K562 (cell line): ENCODE measurements at regions not wholly inside any gene's neighbourhood (a gene's known extent, or its start where the extent isn't known, plus 50 kb on each side); places are given as distances from the start of the nearest gene placed in this dataset.

Source experiments
- ATAC-seq: fragments of 200-7000 bp; cut with Tn5 transposase; 3 replicates; pipeline ENCODE4 v1.9.1; 2020; ENCODE audit warnings: moderate library complexity
- BruUV-seq: library from RNA; stranded (reverse); fragments of 400-500 nt; replicated peaks from 2 replicates; lab custom pipeline; 2021; lab: Mats Ljungman, UMichigan
- CTCF ChIA-PET: fragments of 300-600 bp; formaldehyde crosslinking; extraction: SDS; loops from one replicate; lab custom pipeline; 2021; ENCODE audit warnings: low intra/inter-chr PET ratio; lab: Yijun Ruan, JAX
- POLR2A ChIA-PET: fragments of 300-600, 350-650 bp; sonication (Branson Sonifier 250); formaldehyde crosslinking; extraction: SDS; loops from one replicate; lab custom pipeline; 2021; ENCODE audit warnings: antibody characterized with exemption, inconsistent platforms; lab: Yijun Ruan, JAX
- DNase-seq, 4 experiments: peaks; one replicate each; pipeline versions ENCODE4 v3.0.0 to v3.0.0-alpha.2; 2011 to 2018; ENCODE audit warnings: low spot score in 3 of 4, mixed read lengths in 3 of 4; ENCODE audit errors: extremely low read depth in 1 of 4
- FAIRE-seq: peaks from 2 replicates; lab custom pipeline; 2011; peaks lifted over from hg19 to GRCh38; lab: Jason Lieb, UNC
- H2AFZ ChIP-seq: 2 replicates; pipeline ENCODE4 v1.6.0; 2011; ENCODE audit warnings: low read depth, low read length, control low read depth, inconsistent platforms
- H3K27ac ChIP-seq: fragments of 200-600 bp; 3 replicates; pipeline ENCODE4 v1.8.0; 2011; ENCODE audit warnings: low read depth, mild to moderate bottlenecking, control low read depth, inconsistent platforms, low read length, moderate library complexity, mixed read lengths; ENCODE audit errors: extremely low read depth
- H3K27me3 ChIP-seq, 2 experiments: fragments of 300-600 bp in 1 of 2; 2 replicates in 1 of 2; 3 replicates in 1 of 2; pipeline versions ENCODE4 v1.6.0 to v1.8.0; 2011; ENCODE audit warnings: inconsistent platforms in 2 of 2, low read length in 2 of 2, mild to moderate bottlenecking in 1 of 2, mixed read lengths in 1 of 2, moderate library complexity in 1 of 2; ENCODE audit not compliant: control insufficient read depth in 2 of 2, insufficient read depth in 2 of 2
- H3K36me3 ChIP-seq: fragments of 300-600 bp; 3 replicates; pipeline ENCODE4 v1.8.0; 2011; ENCODE audit warnings: mild to moderate bottlenecking, low read length, inconsistent platforms; ENCODE audit not compliant: control insufficient read depth, insufficient read depth
- H3K4me1 ChIP-seq, 2 experiments: fragments of 200-600 bp in 1 of 2; replicated peaks in 1 of 2; 2 replicates in 1 of 2; 3 replicates in 1 of 2; pipeline versions ENCODE4 v1.5.1 to v1.8.0; 2011; ENCODE audit warnings: inconsistent platforms in 2 of 2, low read length in 2 of 2, mild to moderate bottlenecking in 1 of 2, mixed read lengths in 1 of 2, moderate library complexity in 1 of 2; ENCODE audit not compliant: control insufficient read depth in 2 of 2, insufficient read depth in 2 of 2
- H3K4me2 ChIP-seq: 2 replicates; pipeline ENCODE4 v1.6.1; 2011; ENCODE audit warnings: low read length, control low read depth, inconsistent platforms, mixed read lengths; ENCODE audit not compliant: insufficient read depth
- H3K4me3 ChIP-seq: fragments of 200-600 bp; sonication (generic), shearing (Covaris generic); 2 replicates; pipeline ENCODE4 v1.5.1; 2016; ENCODE audit warnings: control low read depth, inconsistent platforms
- H3K79me2 ChIP-seq: fragments of 200-600 bp; 3 replicates; pipeline ENCODE4 v1.8.0; 2011; ENCODE audit warnings: low read length, inconsistent platforms; ENCODE audit not compliant: control insufficient read depth, insufficient read depth
- H3K9ac ChIP-seq, 2 experiments: 2 replicates each; pipeline versions ENCODE4 v1.6.0 to v1.6.1; 2011; ENCODE audit warnings: low read depth in 2 of 2, low read length in 2 of 2, control low read depth in 1 of 2, inconsistent platforms in 1 of 2, mild to moderate bottlenecking in 1 of 2, mixed read lengths in 1 of 2; ENCODE audit not compliant: insufficient read depth in 1 of 2
- H3K9me1 ChIP-seq: one replicate; pipeline ENCODE4 v1.6.0; 2011; ENCODE audit warnings: inconsistent platforms, mild to moderate bottlenecking, low read length, moderate library complexity; ENCODE audit not compliant: control insufficient read depth, insufficient read depth
- H3K9me3 ChIP-seq: replicated peaks from 2 replicates; pipeline ENCODE4 v1.5.1; 2011; ENCODE audit warnings: low read depth, low read length, inconsistent platforms; ENCODE audit not compliant: control insufficient read depth, insufficient read depth
- H4K20me1 ChIP-seq: replicated peaks from 2 replicates; pipeline ENCODE4 v1.6.1; 2011; ENCODE audit warnings: low read length, inconsistent platforms, mixed read lengths; ENCODE audit not compliant: control insufficient read depth, insufficient read depth
- BRD9 ChIP-seq: fragments of 450-650 bp; IDR thresholded peaks from 2 replicates; pipeline ENCODE4 v1.6.1; 2018; ENCODE audit warnings: low read depth; ENCODE audit not compliant: partially characterized antibody
- CCNT2 ChIP-seq: IDR thresholded peaks from 2 replicates; pipeline ENCODE4 v1.6.1; 2011; ENCODE audit warnings: borderline replicate concordance, low read depth, mild to moderate bottlenecking, moderate library complexity, mixed read lengths, low read length; ENCODE audit not compliant: insufficient read length; ENCODE audit errors: extremely low read depth
- DNMT1 ChIP-seq: fragments of 450-650 bp; IDR thresholded peaks from 2 replicates; pipeline ENCODE4 v1.6.1; 2016; ENCODE audit warnings: antibody characterized with exemption, mild to moderate bottlenecking
- ELF1 ChIP-seq: fragments of 200-800 bp; sonication (Bioruptor generic); IDR thresholded peaks from 2 replicates; pipeline ENCODE4 v1.6.1; 2016; ENCODE audit warnings: missing genetic modification characterization, missing compliant biosample characterization
- FOS ChIP-seq: IDR thresholded peaks from 3 replicates; pipeline ENCODE4 v1.6.1; 2011; ENCODE audit not compliant: insufficient read length; ENCODE audit errors: extremely low read depth
- FOSL1 ChIP-seq: fragments of 200-800 bp; sonication (Bioruptor generic); conservative IDR thresholded peaks from 2 replicates; pipeline ENCODE4 v1.6.1; 2016; ENCODE audit warnings: missing genetic modification characterization, missing compliant biosample characterization
- HDGF ChIP-seq: fragments of 450-650 bp; IDR thresholded peaks from 2 replicates; pipeline ENCODE4 v1.6.1; 2016
- HIVEP1 ChIP-seq: fragments of 250-450 bp; sonication (Bioruptor Pico); IDR thresholded peaks from 2 replicates; pipeline ENCODE4 v1.4.0; 2020; ENCODE audit warnings: mild to moderate bottlenecking
- HNRNPK ChIP-seq: fragments of 200-400 bp; formaldehyde crosslinking; IDR thresholded peaks from one replicate; pipeline ENCODE4 v1.6.1; 2018; ENCODE audit warnings: mild to moderate bottlenecking, low read depth, low read length; ENCODE audit not compliant: poor library complexity, severe bottlenecking
- MEF2D ChIP-seq: conservative IDR thresholded peaks from 2 replicates; pipeline ENCODE4 v1.6.1; 2016; ENCODE audit warnings: low read depth, missing genetic modification characterization, missing compliant biosample characterization
- NCOA2 ChIP-seq, 2 experiments: fragments of 450-650 bp; IDR thresholded peaks; 2 replicates each; pipeline ENCODE4 v1.6.1; 2018; ENCODE audit warnings: mild to moderate bottlenecking in 2 of 2, moderate library complexity in 1 of 2; ENCODE audit not compliant: partially characterized antibody in 2 of 2
- POLR2AphosphoS5 ChIP-seq: IDR thresholded peaks from 2 replicates; pipeline ENCODE4 v1.6.1; 2011; ENCODE audit warnings: mild to moderate bottlenecking, low read depth, low read length, moderate library complexity; ENCODE audit not compliant: control insufficient read depth, insufficient read depth
- SNRNP70 ChIP-seq: fragments of 200-400 bp; formaldehyde crosslinking; optimal IDR thresholded peaks from 2 replicates; pipeline ENCODE3; 2017; ENCODE audit warnings: low read depth, low read length
- TAF9B ChIP-seq: fragments of 450-650 bp; IDR thresholded peaks from 2 replicates; pipeline ENCODE4 v1.6.1; 2018; ENCODE audit warnings: mild to moderate bottlenecking; ENCODE audit not compliant: partially characterized antibody
- ZFP30 ChIP-seq: fragments of 250-450 bp; sonication (Bioruptor Pico); IDR thresholded peaks from 2 replicates; pipeline ENCODE4 v1.8.0; 2022; ENCODE audit warnings: moderate library complexity, mild to moderate bottlenecking, inconsistent platforms, borderline replicate concordance
- ZNF445 ChIP-seq: fragments of 250-450 bp; sonication (Bioruptor Pico); IDR thresholded peaks from 2 replicates; pipeline ENCODE4 v1.4.0; 2020; ENCODE audit warnings: low read depth, mild to moderate bottlenecking, moderate library complexity
- ZSCAN32 ChIP-seq: fragments of 450-650 bp; formaldehyde crosslinking; IDR thresholded peaks from 2 replicates; pipeline ENCODE4 v1.4.0; 2020; ENCODE audit warnings: mild to moderate bottlenecking, moderate library complexity
- WGBS: fragments of 100-300 bp; shearing (Covaris generic); methylation state at CpG from one replicate; pipeline ENCODE4 v1.1.6; 2016; ENCODE audit warnings: low coverage, mixed read lengths; ENCODE audit not compliant: insufficient coverage; ENCODE audit errors: missing lambda C conversion rate; 5-methylcytosine and 5-hydroxymethylcytosine counted together
- in situ Hi-C: fragments of 300-500 bp; cut with MboI; formaldehyde crosslinking; loops from 4 replicates; pipeline ENCODE4 v1.15.0; 2018; ENCODE audit warnings: inconsistent platforms, mixed read lengths
- intact Hi-C: fragments of 100-400 bp; cut with micrococcal nuclease; formaldehyde crosslinking; loops from 2 replicates; pipeline ENCODE4 v1.14.2; 2022
- TF ChIP-seq, protein P1 (sequence below), 2 experiments: fragments of 450-650 bp in 1 of 2; IDR thresholded peaks; 2 replicates each; pipeline ENCODE4 v1.6.1; 2011 to 2017; ENCODE audit warnings: low read depth in 2 of 2, antibody characterized with exemption in 1 of 2, borderline replicate concordance in 1 of 2, low read length in 1 of 2, mild to moderate bottlenecking in 1 of 2, mixed read lengths in 1 of 2; ENCODE audit not compliant: control insufficient read depth in 1 of 2
- TF ChIP-seq, protein P2 (sequence below): fragments of 450-650 bp; formaldehyde crosslinking; IDR thresholded peaks from 2 replicates; pipeline ENCODE4 v1.4.0; 2020; ENCODE audit warnings: mild to moderate bottlenecking, mixed read lengths

DNA sequence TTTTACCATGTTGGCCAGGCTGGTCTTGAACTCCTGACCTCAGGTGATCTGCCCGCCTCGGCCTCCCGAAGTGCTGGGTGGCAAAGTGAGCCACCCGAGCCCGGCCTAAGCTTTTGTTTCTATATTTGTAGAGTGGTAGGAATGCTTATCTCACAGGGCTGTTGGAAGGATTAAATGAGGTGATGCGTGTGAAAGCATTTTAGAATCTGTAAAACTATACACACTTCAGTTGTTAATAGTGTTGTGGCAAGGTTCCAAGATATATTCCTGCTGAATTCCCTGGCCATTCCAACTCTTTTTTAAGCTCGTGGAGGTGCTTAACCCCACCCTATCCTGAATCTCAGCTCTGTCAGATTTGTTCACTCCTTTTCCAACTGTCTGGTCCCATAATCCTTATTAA, 89.9 kb upstream of the AKIRIN2 start:
- Histone ChIP-seq H3K4me2 (no peak overlapping the region), H3K9me3 (no peaks in the 10 kb centered on the region), H3K79me2 (no peaks in the 10 kb centered on the region), H3K36me3 (no peaks in the 10 kb centered on the region), H3K4me3 (no peak overlapping the region), H4K20me1 (no peaks in the 10 kb centered on the region), H3K9me1 (no peaks in the 10 kb centered on the region), H3K9ac (no peak overlapping the region), H3K27me3 (peaks cover 26 to 32% of the 10 kb centered on the region in 2 experiments), H3K27ac (no peak overlapping the region), H3K4me1 (no peaks in the 10 kb centered on the region), H2AFZ (no peak overlapping the region)
- ChIA-PET CTCF (no interaction called here), POLR2A (interaction anchor here (1.1 to 1.2 kb wide), 2 partner anchors 14 to 69 kb away, joined by 3 read pairs; no protein-coding TSS in a partner anchor)
- FAIRE-seq = no peak
- no peak for ATAC-seq
- intact Hi-C loops (loop anchor here (10.0 kb wide), 1 partner anchor 307 kb away; no protein-coding TSS in a partner anchor), in situ Hi-C loops (no loop called here)
- 14% methylated on average over 7 of the region's 7 CpGs for WGBS
- DNase-seq = no peak
- no TSS peak for BruUV-seq
- TF ChIP-seq POLR2AphosphoS5 = no peak
- TF ChIP-seq FOS = no peak
- no peak for TF ChIP-seq MEF2D
- TF ChIP-seq TAF9B = no peak
- no peak for TF ChIP-seq ELF1 (tag)
- TF ChIP-seq, protein P1, sequence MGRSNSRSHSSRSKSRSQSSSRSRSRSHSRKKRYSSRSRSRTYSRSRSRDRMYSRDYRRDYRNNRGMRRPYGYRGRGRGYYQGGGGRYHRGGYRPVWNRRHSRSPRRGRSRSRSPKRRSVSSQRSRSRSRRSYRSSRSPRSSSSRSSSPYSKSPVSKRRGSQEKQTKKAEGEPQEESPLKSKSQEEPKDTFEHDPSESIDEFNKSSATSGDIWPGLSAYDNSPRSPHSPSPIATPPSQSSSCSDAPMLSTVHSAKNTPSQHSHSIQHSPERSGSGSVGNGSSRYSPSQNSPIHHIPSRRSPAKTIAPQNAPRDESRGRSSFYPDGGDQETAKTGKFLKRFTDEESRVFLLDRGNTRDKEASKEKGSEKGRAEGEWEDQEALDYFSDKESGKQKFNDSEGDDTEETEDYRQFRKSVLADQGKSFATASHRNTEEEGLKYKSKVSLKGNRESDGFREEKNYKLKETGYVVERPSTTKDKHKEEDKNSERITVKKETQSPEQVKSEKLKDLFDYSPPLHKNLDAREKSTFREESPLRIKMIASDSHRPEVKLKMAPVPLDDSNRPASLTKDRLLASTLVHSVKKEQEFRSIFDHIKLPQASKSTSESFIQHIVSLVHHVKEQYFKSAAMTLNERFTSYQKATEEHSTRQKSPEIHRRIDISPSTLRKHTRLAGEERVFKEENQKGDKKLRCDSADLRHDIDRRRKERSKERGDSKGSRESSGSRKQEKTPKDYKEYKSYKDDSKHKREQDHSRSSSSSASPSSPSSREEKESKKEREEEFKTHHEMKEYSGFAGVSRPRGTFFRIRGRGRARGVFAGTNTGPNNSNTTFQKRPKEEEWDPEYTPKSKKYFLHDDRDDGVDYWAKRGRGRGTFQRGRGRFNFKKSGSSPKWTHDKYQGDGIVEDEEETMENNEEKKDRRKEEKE (IDR thresholded peaks at IDR 0.05; ENCODE audit: borderline replicate concordance in 1 of 2, control insufficient read depth in 1 of 2, low read depth in 2 of 2, low read length in 1 of 2) = no peak
- no peak for TF ChIP-seq ZFP30 (CRISPR knock-in tag)
- TF ChIP-seq SNRNP70 = no peak
- TF ChIP-seq HNRNPK = no peak
- TF ChIP-seq FOSL1 (tag) = no peak
- no peak for TF ChIP-seq HIVEP1 (CRISPR knock-in tag)
- no peak for TF ChIP-seq NCOA2 (IDR thresholded peaks at IDR 0.05; ENCODE audit: partially characterized antibody in 2 of 2)
- no peak for TF ChIP-seq HDGF
- TF ChIP-seq, protein P2, sequence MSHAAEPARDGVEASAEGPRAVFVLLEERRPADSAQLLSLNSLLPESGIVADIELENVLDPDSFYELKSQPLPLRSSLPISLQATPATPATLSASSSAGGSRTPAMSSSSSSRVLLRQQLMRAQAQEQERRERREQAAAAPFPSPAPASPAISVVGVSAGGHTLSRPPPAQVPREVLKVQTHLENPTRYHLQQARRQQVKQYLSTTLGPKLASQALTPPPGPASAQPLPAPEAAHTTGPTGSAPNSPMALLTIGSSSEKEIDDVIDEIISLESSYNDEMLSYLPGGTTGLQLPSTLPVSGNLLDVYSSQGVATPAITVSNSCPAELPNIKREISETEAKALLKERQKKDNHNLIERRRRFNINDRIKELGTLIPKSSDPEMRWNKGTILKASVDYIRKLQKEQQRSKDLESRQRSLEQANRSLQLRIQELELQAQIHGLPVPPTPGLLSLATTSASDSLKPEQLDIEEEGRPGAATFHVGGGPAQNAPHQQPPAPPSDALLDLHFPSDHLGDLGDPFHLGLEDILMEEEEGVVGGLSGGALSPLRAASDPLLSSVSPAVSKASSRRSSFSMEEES (CRISPR knock-in tag) = no peak
- no peak for TF ChIP-seq DNMT1
- TF ChIP-seq ZNF445 (CRISPR knock-in tag) = no peak
- no peak for TF ChIP-seq BRD9
- TF ChIP-seq ZSCAN32 (CRISPR knock-in tag) = no peak
- no peak for TF ChIP-seq CCNT2
